ENCODE measurements at regions not wholly inside any gene's neighbourhood (a gene's known extent, or its start where the extent isn't known, plus 50 kb on each side); places are given as distances from the start of the nearest gene placed in this dataset.
"Not testable (repeated sequence)": the region's sequence is repeated elsewhere in the genome, so short reads cannot be mapped to it uniquely, and the experiment has no call there.

DNA sequence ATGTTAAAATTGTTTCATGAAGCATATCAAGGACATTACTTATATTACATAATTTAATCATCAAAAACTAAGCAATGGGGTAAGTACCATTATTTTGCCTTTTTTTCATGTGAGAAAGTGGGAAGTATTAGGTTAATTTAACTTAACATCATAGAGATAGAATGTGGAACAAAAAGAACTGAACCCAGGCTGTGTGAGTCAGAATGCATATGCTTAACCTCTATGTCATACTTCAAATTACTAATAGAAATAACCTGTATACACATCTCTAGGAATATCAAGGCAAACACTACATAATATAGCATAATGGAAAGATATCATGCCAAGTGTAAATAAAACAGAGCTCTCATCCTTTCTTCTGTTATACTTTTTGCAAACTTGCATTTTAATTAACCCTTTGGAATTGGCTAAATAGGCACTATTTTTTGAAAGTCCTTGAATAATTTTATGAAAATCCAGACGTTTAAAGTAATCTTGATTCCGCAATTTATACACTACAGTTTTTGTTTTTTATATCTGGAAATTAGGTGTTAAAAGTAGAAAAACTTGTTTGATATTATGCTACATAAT is 777.7 kb downstream of the SLC6A15 start:
- no peak for DNase-seq (ENCODE audit: low spot score)

DNA sequence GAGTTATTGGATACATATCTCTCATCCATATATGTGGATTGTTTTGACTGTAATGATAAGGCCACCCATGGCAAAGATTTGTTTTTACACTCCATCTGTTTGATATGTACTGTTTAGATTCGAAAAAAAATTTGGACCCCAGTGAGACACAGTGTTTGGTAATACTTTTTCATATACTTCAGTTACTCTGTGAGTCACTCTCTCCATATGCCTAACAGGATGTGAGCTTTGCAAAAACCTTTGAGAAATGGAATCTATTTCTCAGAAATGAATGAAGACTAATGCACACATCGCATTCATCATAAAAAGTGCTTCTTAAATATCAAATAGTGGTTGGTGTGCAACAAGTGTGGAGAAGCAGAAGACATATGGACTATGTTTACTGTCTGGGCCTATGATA is 781.5 kb downstream of the SLC6A15 start:
- DNase-seq (ENCODE audit: low spot score): no peak

DNA sequence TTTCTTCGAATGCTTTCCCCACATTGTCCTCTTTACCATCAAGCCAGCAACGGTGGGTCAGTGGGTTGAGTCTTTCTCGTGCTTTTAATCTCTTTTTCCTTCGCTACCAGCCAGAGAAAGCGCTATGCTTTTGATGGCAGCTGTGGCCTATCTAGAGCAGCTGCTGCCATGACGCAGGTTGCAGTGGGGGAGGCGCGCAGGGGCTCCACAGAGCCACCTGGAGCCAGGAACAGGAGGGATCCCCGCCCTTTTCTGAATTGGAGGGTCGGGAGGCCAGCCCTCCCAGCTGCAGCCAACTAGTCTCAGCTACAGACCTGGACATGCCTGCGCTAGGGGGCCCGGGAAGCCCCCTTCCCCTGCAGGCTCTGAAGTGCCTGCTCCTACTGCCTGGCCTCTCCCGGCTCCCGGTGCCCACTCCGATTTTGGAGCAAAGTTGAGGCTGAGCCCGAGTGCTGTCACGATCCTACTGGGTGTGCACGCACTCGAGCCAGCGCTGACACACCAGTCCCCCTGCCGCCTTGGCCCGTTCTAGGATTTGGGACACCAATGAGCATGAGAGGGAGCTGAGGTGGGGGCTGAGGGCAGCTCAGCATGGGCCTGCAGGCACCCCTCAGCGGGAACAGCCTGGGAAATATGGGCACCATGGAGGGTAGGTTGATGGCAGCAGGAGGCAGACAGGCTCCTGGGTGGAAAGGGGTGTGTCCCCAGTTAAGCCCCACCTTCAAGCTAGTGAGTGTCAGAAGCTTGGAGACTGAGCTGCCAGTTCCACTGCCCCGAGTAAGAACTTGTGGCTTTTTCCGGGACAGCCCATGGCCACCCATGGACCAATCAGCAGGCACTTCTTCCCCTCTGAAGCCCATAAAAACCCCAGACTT is 784.2 kb downstream of the SLC6A15 start:
- no peak for DNase-seq (ENCODE audit: low spot score)

DNA sequence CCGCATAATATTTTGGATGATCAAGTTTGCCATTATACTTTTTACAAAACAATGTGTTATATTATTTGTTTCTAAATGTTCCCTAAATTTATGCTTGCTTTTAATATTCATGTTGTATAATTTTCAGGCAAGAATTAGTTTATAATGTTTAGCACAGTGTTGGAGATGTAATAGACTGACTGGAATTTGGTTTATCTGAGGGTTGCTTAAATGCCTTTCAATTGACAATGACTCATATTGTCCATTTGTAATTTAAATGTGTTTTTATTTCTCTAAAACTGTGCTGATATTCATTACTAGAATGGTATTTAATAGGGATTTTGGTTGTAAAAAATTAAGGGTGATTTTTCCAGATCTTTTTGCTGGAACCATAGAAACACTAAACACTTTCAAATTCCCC is 788.4 kb downstream of the SLC6A15 start:
- no peak for DNase-seq (ENCODE audit: low spot score)

DNA sequence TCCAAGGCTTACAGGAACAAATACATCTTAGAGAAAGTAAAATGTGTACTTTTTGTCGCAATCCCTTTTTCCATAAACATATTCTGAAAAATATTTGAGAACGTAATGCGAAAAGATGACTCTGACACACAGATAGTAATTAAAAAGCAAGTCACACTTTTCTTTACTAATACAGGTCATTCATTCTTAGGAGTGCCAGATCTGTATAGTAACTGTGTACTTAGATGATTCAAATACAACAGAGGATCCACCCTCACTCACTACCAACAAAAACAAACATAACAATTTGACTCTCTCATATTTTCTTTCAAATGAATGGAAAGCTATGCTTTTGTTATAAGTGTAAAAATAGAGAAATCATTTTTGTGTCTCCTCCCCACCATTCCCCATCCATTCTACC is 795.4 kb downstream of the SLC6A15 start:
- DNase-seq (ENCODE audit: low spot score): no peak

DNA sequence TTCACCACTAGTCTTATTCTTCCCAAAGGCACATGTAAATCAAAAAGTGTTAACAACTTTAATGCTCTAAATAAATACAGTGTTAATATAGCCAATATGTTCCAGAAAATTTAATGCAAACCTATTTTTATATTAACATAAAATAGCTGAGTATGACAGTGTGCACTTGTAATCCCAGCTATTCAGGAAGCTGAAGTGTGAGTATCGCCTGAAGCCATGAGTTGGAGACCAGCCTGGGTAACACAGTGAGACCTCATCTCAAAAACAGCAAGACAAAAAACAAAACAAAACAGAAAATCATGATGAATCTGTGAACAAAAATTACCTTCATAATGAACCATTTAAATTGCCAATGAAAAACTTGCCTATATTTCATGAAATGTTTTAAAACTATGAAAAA is 798.9 kb downstream of the SLC6A15 start:
- no peak for DNase-seq (ENCODE audit: low spot score)

DNA sequence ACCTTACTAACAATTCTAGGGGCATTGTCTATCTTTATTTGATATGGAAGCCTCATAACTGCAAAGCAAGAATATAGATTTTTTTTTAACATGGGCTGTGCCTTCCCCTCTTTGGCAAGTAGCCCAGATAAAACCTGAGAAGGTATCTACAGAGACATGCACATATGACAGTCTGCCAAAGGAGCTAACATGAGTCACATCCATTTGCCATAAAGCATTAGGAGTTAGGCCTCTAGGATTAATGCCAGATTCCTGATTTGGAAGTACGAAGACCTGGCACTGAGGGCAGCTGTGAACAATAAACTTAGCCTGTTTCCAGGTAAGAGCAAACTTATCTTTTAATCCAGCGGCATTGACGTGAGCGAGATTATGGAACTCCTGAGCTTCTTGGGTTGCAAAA is 808.7 kb downstream of the SLC6A15 start:
- DNase-seq (ENCODE audit: low spot score): not testable (repeated sequence)

DNA sequence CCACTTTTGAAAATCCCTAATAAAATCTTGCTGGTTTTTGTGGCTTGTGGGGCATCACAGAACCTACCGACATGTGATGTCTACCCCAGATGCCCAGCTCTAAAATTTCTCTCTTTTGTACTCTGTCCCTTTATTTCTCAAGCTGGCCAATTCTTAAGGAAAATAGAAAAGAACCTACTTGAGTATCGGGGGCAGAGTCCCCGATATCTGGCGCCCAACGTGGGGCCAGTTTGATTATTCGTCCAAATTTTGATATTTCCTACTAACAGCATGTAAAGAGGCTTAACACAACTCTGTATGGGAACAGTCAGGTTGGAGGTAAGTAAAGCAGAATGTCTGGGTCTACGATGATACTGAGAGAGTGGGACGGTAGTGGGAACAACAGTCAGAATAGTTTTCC is 810.6 kb downstream of the SLC6A15 start:
- not testable (repeated sequence) for DNase-seq (ENCODE audit: low spot score)

DNA sequence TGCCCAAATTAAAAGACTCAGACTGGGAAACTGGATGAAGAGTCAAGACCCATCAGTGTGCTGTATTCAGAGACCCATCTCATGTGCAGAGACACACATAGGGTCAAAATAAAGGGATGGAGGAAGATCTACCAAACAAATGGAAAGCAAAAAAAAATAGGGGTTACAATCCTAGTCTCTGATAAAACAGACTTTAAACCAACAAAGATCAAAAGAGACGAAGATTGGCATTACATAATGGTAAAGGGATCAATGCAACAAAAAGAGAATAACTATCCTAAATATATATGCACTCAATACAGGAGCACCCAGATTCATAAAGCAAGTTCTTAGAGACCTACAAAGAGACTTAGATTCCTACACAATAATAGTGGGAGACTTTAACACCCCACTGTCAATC is 813.0 kb downstream of the SLC6A15 start:
- DNase-seq (ENCODE audit: low spot score): not testable (repeated sequence)

DNA sequence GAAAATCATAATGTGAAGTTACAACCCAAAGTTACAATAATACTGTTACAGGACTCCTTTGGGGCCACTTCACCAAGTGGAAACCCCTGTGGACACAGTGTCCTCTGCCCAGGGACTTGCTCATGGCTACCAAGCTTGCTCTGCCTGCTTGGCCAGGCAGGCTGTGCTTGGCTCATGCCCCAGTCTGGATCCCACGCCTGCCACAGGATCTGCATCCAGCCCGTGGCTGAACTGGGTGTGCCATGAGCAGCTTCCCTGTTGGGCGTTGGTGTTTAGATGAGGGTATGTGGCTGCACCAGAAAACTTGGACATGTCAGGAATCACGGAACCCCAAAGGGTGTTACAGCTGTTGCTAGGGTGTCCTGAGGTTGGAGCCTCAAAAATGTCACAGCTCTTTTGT is 820.9 kb downstream of the SLC6A15 start:
- DNase-seq (ENCODE audit: low spot score): no peak

DNA sequence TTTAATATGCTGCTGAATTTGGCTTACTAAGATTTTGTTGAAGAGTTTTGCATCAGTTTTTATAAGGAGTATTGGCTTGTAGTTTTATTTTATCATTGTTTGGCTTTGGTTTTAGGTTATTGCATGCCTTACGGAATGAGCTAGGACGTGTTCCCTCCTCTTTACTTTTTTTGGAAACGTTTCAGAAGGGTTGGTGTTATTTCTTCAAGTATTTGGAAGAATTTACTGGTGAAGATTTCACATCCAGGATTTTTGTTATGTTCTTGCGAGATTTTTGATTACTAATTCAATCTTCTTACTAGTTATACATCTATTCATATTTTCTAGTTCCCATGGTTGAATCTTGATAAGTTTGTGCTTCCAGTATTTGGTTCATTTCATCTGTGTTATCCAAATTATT is 823.2 kb downstream of the SLC6A15 start:
- no peak for DNase-seq (ENCODE audit: low spot score)

DNA sequence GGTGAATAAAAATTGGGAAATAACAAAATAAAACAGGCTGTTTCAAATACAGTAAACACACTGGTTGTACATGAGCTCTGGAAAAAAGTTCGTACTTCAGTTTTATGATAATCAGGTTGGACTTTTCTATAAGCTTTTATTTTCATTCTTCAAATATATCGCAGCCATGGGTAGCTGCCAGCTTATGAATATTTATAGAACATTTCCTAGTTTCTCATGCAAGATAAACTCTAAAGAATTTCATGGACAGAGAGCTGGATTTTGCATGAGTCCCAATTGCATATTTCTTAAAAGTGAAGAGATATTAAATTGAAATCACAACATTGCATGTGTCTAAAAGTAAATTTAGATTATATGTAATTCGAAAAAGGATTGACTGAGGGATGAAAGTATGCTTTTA is 827.6 kb downstream of the SLC6A15 start:
- DNase-seq (ENCODE audit: low spot score): no peak

DNA sequence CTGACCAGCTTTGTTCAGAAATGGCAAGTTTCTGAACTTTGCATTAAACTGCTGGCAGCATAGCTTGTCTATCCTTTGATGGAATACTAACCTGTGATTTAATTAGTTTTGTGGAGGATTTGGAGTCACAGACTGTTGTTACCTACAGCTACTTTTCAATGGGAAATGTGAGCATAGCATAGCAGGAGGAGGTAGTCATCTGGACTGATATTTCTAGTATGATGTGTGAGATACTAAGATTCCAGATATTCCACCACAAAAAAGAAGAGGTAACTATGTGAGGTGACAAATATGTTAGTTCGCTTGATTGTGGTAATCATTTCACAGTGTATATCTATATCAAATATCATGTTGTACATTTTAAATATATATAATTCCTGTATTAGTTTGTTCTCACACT is 833.0 kb downstream of the SLC6A15 start:
- DNase-seq (ENCODE audit: low spot score): no peak

DNA sequence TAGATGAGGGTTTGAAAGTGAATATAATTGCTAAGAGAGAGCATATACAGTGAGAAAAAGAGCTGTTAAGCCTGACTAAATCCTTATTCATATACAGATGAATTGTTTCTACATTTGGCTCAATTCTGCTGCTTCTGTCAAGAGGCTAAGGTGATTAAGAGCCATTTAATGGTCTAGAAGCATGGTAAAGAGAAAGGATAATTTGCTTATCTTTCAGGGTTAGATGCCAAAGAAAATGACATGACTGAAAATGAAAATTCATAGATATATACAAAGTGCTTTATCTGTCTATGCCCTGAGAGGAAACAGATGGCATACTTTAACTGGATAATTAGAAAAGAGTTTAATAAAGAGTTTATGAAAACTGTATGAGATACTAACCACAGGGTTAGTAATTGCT is 834.9 kb downstream of the SLC6A15 start:
- no peak for DNase-seq (ENCODE audit: low spot score)

DNA sequence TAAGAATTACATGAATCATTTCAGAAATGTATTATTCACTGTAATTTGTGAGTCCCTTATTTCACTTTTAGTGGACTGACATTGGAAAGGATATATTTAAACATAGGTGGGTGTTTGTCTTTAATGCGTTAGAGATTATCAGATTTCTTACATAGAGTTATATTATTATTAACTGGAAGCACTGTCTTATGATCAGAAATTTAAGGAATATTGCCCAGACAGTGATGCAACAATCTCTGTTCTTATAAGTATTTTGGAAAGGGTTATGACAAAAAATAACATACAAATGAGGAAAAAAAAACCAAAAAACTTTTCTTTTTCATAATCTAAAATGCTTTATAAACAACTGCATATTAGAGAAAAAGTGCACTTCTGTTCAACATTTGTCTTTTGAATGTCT is 836.6 kb downstream of the SLC6A15 start:
- DNase-seq (ENCODE audit: low spot score): no peak

DNA sequence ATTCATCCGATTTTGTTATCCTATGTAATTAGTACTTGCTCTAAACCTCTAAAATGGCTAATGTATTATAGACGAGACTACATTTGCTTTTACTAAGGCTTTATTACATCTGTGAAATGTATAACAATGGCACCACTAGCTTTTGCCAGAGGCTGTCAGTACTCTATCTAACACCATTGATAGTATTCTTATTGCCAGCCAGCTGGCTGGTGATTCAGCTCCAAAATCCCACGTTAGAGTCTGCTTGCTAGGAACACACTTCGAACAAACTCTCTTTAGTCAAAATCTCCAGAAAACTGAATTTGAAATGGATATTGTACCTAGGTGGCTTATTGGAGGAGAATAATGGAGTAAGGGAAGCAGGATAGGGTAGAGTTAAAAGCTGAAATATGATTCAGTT is 839.2 kb downstream of the SLC6A15 start:
- DNase-seq (ENCODE audit: low spot score): no peak

DNA sequence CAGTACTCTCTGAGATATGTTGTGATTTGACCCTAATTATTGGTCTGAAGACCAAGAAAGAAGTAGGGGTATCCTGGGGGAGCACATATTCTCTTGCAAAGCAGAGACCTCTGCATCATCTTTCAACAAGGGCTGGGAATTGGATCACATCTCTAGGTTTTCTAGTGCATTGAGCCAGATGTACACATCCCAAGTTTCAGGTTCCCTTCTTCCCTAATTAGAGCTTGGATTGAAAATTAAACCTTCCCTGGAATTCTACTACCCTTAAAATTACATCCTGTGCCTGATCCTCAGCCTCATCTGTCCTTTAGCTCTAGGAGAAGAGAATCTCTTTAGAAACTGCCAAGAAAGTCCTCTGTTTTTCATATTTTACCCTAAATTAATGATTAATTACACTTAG is 839.6 kb downstream of the SLC6A15 start:
- no peak for DNase-seq (ENCODE audit: low spot score)

DNA sequence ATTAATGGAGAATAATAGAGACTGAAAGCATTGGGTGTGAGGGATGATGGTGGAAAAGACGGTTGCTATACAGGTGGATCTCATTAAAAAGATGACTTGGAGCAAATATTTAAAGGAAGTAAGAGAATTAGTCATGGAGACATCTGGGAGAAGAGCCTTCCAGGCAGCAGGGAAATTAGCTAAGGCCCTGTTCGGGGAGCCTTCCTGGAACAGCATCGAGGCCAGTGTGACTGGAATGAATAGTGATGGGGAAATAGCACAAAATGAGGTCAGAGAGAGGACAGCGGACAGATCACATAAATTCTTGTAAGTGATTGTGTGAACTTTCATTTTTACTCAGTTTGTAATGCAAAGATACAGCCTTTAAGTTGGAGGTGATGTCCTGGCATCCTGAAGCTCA is 842.3 kb downstream of the SLC6A15 start:
- DNase-seq (ENCODE audit: low spot score): no peak

DNA sequence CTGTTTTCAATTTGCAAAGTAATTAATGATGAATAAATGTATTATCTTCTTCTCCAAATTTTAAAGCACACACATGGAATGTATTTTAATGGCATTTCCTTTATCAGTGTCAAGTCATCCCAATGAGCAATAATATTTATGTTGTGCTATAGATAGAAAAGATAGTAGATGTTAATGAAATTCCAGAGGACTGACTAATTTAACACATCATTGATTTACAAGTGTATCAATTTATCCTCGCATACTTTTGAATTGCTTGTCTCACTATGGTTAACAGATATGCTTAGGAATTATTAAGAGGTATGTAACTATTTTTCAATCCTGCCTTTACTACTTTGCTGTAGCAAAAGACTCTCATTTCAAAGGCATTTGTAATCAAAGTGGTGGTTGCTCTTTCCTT is 842.9 kb downstream of the SLC6A15 start:
- no peak for DNase-seq (ENCODE audit: low spot score)

DNA sequence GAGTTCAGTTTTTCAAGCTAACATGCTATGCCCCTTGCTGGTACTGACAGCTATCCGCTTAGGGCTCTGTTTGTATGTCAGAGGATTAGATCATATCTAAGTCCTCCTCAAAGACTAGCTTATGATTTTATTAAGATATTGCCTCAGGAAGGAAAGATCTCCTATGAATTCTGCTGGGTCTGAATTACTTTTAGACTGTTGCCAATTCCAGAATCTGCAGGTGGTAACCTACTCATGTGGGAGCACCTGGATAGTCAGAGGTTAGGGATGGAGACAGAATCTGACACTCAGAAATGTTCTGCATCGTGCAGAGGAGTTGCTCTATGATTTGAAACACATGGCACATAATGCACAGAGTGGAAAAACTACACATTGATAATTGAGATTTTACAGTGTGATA is 843.4 kb downstream of the SLC6A15 start:
- DNase-seq (ENCODE audit: low spot score): no peak

DNA sequence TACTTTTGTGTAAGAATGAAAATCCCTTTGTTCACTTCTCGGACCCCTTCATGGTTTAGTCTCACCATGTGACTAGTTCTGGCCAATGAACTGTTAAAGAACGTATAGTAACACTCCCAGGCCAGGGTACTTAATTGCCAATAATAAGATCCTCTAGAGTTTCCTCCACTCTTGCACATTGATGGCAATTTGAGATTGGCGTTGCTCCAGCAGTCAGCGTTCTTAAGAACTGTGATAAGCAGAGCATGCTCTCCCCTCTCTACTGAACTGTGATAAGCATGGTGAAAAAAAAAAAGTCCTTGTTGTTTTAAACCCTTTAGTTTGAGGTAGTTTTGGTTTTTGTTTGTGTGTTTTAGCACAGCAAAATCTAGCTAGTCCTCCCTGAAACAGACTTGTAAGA is 854.5 kb downstream of the SLC6A15 start:
- DNase-seq (ENCODE audit: low spot score): no peak

DNA sequence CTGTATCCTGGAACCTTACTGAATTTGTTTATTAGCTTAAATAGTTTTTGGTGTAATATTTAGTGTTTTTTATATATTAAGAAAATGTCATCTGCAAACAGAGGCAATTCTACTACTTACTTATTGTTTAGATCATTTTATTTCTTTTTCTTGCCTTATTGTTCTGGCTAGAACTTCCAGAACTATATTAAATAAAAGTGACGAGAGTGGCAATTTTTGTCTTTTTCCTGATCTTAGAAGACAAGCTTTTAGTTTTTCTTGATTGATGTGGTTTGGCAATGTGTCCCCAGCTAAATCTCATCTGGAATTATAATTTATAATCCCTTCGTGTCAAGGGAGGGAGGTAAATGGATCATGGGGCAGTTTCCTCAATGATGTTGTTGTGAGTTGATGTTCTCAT is 857.8 kb downstream of the SLC6A15 start:
- no peak for DNase-seq (ENCODE audit: low spot score)

DNA sequence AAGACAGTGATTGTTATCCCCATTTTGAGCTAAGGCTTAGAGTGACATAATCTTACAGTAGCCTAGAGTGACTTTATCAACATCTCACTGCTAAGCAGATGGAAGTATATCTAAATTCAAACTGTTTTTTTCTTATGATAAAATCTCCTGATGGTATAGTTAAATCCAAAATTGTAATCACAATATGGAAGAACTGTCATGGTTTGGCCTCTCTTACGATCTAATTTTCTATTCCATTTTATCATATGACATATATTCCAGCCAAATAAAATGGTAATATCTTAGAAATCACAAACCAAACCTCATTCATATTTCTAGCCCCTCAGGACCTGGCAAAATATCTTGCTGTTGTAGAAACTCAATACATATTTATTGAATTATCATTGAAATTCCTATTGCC is 864.7 kb downstream of the SLC6A15 start:
- DNase-seq (ENCODE audit: low spot score): no peak

DNA sequence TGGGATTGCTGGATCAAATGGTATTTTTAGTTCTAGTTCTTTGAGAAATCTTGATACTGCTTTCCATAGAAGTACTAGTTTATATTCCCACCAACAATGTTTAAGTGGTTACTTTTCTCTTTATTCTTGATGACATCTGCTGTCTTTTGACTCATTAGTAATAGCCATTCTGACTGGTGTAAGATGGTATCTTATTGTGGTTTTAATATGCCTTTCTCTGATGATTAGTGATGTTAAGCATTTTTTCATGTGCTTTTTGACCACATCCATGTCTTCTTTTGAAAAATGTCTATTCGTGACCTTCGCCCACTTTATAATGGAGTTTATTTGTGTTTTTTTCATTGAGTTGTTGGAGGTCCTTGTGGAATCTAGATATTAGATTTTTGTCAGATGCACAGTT is 865.7 kb downstream of the SLC6A15 start:
- no peak for DNase-seq (ENCODE audit: low spot score)

All from CD4-positive, alpha-beta T cell treated with Interleukin-2 at 100 ng/mL for 4 hours (primary cell).